HG03565 (cell line): ENCODE measurements at regions not wholly inside any gene's neighbourhood (a gene's known extent, or its start where the extent isn't known, plus 50 kb on each side); places are given as distances from the start of the nearest gene placed in this dataset.
"Not testable (repeated sequence)": the region's sequence is repeated elsewhere in the genome, so short reads cannot be mapped to it uniquely, and the experiment has no call there.

Experiments used
- ATAC-seq: cut with Tn5 transposase; IDR thresholded peaks from one replicate; pipeline ENCODE4 v1.9.1; 2021; ENCODE audit warnings: mild to moderate bottlenecking, moderate library complexity; ENCODE audit not compliant: unreplicated experiment

DNA sequence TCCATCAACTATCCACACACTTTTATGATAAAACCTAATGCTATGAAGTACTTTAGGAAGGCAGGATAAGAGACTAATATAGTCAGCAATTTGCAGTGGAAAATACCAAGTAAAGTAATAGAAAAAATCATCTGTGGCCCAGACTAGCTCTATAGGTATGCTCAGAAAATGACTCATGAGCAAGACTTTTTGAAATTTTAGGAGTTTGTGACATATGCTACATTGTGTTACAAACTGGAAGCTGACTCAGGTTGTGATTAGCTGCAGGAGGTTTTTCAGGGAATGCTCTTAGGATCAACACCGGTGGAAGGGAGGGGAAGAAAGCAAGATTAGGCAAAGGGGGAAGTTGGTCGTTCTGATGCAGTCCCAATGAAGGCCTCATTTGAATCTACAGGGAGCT is 56.1 kb downstream of the FEZF1 start:
- no peak for ATAC-seq

DNA sequence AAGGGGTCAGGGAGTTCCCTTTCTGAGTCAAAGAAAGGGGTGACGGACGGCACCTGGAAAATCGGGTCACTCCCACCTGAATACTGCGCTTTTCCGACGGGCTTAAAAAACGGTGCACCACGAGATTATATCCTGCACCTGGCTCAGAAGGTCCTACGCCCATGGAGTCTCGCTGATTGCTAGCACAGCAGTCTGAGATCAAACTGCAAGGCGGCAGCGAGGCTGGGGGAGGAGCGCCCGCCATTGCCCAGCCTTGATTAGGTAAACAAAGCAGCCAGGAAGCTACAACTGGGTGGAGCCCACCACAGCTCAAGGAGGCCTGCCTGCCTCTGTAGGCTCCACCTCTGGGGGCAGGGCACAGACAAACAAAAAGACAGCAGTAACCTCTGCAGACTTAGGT is 65.8 kb downstream of the FEZF1 start:
- ATAC-seq: not testable (repeated sequence)

DNA sequence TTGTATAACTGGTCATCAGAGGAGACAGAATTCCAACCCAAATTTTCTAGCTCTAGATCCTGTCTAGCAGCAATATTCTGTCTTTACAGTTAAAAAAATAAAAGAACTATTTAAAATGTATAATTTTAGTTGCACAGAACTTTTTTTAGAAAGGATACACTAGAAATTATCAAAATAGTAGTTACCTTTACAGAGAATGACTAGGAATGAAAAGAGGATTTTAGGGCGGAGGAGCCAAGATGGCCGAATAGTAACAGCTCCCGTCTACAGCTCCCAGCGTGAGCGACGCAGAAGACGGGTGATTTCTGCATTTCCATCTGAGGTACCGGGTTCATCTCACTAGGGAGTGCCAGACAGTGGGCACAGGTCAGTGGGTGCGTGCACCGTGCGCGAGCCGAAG is 66.3 kb downstream of the FEZF1 start:
- not testable (repeated sequence) for ATAC-seq

DNA sequence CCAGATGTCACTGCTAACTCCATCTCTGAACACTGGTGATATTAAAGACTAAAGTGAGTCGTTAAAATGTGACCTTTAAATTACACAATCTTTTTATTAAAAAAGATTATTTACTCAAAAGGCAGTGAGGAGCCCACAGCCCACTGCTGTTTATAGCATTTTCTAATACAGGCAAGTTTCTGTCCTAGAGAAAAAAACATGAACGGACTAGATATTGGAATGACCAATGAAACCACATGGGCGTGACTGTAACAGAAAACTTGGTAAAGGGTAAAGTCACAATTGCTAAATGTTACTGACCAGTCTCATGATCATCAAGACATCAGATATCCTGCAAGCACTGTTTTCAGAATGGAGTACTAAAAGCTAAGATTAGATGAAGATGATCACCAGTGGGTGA is 78.7 kb downstream of the FEZF1 start:
- ATAC-seq: no peak

DNA sequence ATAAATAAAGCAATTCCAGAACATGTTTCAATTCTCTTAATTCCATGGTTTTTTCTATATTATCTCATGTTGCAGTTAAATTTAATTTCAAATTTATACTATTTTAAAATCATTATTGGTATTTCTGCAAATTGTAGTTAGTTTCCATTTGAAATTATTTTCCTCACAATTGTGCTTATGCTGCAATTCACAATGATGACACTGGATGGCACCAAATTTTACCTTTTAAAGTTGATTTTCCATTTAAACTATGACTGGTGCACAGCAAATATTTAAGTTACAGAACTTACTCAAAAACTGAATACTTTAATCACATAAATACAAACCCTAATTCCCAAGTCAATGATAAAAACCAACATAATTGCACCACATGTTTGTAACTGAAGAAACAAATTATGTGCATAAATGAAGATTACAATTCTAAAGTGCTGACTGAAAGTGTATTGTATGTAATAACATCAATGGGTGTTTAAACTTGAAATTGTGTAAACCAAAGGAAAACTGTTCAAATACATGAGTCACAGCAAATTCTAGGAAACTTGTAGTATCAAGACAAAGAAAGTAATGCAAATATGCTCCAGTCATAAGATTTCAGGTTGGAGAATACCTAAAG is 75.3 kb upstream of the AASS start:
- ATAC-seq: peak; percentile 44

DNA sequence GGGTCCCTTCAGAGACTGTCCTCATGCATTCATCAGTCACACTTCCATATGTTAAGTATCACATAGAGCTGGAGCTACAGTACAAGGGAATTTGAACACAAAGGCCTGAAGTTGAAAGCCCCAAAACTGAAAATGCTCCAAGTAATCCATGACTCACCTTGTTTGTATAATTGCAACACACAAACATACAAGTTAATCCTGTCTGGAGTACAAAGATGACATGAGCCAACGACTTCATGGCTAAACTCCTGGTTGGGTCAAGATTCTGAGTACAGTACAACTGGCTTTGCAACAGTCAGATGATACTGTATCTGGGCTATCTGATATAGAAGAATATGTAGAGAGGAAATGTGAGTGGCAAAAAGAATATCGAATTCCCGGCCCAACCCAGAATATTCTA is 73.1 kb upstream of the AASS start:
- no peak for ATAC-seq

DNA sequence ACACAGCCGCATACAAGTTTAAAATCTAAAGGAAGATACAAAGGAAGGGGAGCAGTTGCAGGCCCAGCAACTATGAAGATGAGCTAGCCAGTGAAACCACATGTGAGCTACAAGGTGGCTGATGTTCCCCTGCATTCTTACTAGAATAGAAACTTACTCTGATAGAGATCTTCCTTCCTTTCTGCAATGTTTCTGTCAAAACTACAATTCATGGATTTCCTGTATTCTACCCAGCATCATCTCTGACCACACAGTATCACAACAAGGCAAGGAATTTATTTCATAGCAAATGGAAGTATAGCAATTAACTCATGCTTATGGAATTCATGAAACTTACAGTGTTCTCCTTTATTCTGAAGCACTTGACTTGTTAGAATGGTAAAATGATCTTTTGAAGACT is 68.7 kb upstream of the AASS start:
- ATAC-seq: no peak

DNA sequence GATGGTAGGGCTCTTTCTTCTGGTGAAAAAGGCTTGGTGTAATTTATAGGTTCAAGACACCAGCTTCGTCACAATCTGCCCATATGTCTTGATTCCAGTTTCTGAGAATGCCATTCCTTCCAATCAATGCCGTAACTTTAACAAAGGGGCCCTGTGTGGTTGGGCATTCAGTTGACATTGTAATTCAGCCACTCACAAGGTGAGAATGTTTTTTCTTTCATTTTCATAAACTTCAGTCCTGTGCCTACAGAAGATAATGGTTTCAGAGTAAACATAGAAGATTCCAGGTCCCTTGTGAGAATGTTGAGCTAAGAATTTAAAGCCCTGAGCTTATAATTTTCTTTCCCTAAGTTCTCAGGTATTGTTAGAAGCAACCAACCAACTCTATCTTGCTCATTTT is 67.3 kb upstream of the AASS start:
- no peak for ATAC-seq

DNA sequence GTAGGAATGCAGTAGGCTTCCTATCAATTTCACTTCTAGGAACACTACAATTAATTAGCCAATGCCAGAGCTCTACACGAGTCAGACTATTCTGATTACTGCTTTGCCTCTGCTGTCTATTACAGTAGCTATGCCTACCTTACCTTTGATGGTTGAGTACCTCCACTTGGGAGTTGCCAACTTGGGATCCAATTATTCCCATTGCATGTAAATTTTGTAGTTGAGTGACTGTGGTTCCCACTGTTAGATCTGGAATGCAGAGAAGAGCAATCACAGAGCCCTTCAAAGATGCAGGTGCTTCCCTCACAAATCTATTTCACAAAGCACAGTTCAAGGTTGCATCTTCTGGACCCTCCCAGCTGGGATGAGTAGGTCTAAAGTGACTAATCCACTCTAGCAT is 62.9 kb upstream of the AASS start:
- no peak for ATAC-seq

DNA sequence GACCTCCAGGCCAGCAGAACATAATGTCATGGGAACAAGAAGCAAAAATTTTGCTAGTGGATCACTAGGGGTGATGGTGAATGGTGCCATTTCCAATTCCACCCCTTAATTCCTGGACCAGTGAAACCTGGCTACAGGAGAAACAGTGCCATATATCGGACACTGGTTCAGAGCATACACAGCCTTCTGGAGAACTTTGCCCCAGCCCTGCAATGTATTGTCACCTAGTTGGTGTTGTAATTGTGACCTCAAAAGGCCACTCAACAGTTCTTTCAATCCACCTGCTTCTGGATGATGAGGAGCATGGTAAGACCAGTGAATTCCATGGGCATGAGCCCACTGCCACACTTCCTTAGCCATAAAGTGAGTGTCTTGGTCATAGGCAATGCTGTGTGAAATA is 59.8 kb upstream of the AASS start:
- no peak for ATAC-seq

DNA sequence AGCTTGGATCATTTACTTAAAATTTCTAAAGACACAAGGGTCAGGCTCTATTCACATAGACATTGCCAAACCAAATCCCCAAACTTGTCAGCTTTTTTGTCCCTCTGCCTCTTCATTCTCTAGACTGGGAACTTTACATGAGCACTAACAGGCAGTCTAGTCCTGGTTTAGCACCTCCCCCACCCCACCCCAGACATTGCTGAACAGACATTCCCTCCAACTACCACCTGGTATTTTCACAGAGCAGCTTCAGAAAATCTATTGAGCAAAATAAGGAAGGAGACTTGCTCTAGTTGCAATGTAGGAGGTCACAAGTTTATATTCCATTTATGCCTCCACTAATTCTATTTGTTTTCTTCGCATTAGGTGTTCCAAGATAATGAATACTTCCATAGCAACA is 56.8 kb upstream of the AASS start:
- no peak for ATAC-seq

DNA sequence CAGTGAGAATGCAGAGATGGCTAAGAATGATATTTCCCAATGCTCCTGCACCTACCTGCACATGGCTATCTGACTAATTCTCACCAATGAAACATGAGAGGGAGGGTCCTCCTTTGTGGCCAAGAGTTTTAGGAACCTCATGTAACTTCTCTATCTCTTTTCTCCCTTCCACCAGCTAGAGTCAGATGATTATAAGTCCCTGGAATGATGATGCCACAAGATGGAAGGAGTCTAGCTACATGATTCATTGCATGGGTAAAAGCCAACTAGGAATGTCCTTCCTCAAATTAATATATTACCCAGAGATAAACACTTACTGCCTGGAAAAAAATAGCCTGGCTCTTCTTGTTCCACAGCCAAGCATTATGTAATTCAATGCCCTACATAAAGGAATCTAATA is 55.1 kb upstream of the AASS start:
- no peak for ATAC-seq

DNA sequence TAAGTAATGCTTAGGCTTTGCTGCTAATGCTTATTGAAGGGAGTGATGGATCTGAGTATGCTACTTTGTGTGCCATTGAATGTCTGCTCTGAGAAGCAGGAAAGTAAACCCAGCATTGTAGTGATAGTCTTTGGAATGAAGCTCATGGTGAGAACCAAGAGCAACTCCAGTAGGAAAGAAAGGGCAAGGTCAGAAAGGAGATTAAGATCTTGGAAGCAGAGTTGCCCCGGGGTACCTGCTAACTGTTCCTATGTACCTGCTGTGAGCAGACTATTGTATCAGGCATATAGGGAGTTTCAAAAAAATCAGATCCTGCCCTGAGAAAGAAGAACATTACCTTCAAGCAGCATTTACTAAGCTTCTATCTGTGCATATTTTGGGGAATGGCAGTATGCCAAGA is 54.5 kb upstream of the AASS start:
- no peak for ATAC-seq
